Activated T-helper 9 cell treated with anti-CD3 and anti-CD28 coated beads, Interleukin-2, amount 50 U/mL, for 16 hours (primary cell): ENCODE measurements at regions not wholly inside any gene's neighbourhood (a gene's known extent, or its start where the extent isn't known, plus 50 kb on each side); places are given as distances from the start of the nearest gene placed in this dataset.

Experiments
- DNase-seq: peaks from one replicate; pipeline ENCODE4 v3.0.0-alpha.2; 2020; ENCODE audit warnings: low read depth

DNA sequence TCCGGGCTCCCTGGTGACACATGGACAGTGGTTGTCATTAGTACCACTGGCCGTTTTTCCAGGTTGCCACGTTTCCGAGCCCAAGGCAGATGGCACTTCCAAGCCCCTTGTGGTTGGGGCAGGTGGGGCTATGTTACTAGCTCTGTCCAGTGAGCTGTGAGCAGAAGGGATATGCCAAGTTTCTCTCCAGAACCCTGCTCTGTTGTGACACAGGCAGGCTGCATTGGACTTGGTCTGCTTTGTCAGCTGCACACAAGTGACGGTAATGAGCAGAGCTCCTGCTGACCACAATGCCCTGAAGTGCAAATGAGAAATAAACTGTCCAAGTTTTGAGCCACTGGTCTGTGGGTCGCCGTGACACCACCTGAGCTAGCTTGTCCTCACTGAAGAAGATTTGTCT, 118.8 kb downstream of the GYPC start:
- DNase-seq: no peak

DNA sequence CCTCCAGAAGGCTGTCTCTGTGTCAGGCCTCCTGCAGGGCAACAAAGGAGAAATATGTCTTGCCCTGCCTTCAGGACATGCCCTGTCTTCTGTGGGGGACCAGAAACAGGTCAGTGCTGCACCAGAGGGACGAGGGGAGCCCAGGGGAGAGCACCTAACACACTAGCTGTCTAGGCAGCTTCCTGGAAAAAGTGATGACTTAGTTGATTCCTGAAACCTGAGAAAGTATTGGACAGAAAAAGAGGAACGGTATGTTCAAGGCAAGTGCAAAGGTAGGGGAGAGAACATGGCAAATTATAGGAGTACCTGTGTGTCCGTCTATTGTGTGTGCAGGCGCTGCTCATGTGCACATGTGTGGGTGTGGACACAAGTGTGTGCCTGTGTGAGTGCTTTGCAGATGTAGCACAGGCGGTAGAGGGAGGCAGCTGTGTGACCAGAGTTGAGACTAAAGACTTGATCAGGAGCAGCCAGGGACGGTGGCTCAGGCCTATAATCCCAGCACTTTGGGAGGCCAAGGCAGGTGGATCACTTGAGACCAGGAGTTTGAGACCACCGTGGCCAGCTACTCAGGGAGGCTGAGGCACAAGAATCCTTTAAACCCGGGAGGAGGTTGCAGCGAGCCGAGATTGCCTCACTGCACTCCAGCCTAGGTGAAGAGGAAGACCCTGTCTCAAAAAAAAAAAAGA, 119.5 kb downstream of the GYPC start:
- DNase-seq: no peak

DNA sequence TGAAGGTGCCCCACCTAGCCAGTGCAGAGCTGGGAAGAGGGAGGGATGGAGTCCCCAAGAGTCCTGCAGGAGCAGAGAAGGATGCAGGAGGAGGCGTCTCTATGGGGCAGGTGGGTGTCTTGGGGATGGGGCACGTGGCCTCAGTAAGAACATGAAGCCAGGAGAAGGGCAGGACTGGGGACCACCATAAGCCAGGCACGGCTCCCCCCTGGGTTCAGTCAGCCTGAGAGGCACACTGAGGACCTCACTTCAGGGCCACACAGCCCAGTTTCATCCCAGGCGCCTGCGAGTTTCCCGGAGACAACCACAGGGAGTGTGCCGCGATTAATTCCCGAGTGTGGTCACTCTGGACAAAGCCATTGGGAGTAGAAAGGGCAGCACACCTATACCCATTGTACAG, 120.3 kb downstream of the GYPC start:
- no peak for DNase-seq

DNA sequence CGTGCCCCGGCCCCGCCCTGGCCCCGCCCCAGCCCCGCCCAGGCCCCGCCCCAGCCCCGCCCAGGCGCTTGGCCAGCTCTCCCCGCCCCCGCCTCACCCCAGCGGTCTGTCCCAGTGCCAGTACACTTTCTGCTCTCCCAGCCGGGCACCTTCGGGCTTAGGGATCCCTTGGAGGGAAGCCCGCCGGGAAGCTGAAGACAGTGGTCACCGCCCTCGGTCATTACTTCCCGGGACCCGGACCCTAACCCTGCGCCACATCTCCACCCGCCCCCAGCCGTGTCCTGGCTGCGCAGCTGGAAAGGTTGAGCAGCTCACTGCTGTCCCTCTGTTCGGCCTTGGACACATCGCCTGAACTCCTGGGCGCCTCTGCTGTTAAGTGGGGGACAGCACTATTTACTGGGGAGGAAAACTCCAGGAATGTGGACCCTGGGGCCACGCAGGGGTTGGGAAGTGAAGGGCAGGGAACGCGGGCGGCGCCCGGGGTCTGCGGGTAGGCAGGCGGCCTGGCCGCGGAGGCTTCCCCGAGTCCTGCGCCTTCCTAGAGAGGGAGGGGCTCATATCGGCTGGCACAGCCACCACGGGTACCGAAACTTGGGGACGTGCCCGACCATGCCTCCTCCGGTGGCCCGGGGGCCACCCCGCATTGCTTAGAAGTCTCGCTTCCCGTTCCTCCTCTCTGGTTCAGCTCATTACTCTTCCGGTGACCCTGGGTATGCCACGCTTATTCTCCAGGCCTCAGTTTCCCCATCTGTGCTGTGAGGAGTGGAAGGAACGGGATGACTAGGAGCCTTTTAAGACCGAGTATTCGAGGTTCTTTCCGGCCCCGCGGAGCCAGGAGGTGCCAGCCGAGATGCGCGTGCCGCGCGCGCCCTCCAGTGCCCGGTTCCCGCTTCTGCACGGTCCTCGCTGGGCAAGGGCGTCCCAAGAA, 121.0 kb downstream of the GYPC start:
- peak; percentile 69 for DNase-seq

GRCh38 chr2:126777620-126777978, 121.1 kb upstream of the TEX51 start:
- DNase-seq: no peak

GRCh38 chr2:126778561-126779501, 119.9 kb upstream of the TEX51 start:
- no peak for DNase-seq

- DNase-seq: no peak
Measured at GRCh38 chr2:126781206-126781605, 117.5 kb upstream of the TEX51 start.

GRCh38 chr2:126781806-126782205, 116.9 kb upstream of the TEX51 start:
- no peak for DNase-seq

DNA sequence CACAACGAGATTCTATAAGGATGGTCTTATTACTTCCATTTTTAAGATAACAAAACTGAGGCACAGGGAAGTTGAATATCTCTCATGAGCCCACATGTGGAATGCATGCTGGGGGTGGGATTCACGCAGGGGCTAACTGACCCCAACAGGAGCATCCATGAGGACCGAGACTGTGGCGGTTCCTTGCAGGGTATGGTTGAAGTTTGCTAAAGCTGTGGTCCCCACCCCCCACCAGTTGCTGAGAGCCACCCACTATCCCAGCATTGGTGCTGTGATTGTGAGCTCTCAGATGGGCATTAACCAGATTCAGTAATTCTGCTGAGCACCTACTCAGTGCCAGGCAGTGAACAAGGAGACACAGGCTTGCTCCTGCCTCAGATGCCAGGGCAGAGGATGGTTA, 116.0 kb upstream of the TEX51 start:
- no peak for DNase-seq

GRCh38 chr2:126783341-126783740, 115.3 kb upstream of the TEX51 start:
- no peak for DNase-seq

GRCh38 chr2:126784045-126784444, 114.6 kb upstream of the TEX51 start:
- no peak for DNase-seq

- no peak for DNase-seq
Measured at GRCh38 chr2:126784621-126785020, 114.1 kb upstream of the TEX51 start.

GRCh38 chr2:126785236-126785635, 113.5 kb upstream of the TEX51 start:
- no peak for DNase-seq

- no peak for DNase-seq
Measured at GRCh38 chr2:126785862-126786261, 112.8 kb upstream of the TEX51 start.

DNA sequence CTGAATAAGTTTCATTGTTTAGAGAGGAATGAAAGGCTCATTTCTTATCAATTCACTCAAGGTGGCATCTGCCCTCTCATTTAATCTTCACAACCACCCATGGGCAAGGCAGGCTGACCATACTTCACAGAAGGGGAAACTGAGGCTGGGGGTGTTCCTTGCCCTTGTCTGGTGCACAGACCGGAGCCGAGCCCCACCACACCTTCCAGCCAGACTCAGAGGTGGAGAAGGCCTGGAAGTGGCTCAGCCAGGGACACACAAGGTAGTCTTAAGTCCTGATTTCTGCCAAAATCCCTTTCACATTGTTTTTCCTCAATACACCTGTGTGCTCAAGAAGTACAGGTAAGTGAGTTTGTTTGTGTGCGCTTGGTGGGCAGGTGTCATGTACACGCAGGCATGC, 111.9 kb upstream of the TEX51 start:
- DNase-seq: no peak

- no peak for DNase-seq
Measured at GRCh38 chr2:126787289-126787688, 111.4 kb upstream of the TEX51 start.

DNA sequence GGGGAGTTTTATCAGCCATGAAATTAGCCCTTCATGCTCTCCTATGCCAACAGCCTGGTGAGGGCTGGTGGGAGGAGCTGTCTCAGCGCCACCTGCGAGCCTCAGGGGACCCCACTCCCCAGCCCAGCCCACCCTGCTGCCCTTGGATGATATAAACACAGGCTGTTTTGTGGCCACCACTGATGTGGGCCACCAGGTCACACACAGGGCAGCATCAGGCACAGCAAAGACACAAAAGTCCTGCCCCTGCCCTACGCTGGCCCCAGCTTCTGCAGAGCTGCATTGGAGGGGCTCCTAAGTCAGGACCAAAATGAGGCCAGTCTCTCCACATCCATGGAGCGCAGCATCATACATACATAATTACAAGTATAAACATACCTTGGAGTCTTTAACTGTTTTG, 110.6 kb upstream of the TEX51 start:
- DNase-seq: no peak

GRCh38 chr2:126788652-126789051, 110.0 kb upstream of the TEX51 start:
- no peak for DNase-seq

DNA sequence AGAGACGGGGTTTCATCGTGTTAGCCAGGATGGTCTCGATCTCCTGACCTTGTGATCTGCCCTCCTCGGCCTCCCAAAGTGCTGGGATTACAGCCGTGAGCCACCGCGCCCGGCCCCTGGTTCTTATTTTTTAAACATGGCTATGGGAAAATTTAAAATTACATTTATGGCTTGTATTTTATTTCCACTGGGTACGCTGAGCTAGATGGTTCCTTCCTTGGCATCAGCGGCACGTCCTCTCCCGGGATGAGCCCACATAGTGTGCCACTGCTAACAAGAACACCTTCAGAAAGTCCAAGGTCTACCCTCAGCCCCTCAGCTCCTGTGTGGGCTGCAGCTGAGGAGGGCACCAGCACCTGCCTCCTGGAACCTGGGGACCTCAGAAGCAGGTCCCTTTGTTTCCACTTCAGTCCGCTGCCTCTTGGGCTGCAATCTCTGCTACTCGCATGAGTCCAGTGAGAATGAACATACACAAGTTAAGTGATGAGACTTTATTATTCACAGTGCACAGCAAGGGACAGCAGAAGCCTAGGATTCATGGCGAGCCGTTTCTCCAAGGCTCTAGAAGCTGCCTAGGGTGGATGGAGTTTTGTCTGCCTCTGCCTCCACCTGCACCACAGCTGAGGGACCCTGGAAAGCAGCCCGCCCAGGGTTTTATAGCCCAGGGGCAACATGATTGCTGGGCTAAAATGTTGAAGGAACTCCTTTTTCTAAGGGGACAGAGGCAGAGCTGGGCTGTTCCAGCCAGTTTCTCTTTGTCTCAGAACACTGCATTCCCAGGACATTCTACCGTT, 107.5 kb upstream of the TEX51 start:
- no peak for DNase-seq

- DNase-seq: no peak
Measured at GRCh38 chr2:126792186-126792585, 106.5 kb upstream of the TEX51 start.

DNA sequence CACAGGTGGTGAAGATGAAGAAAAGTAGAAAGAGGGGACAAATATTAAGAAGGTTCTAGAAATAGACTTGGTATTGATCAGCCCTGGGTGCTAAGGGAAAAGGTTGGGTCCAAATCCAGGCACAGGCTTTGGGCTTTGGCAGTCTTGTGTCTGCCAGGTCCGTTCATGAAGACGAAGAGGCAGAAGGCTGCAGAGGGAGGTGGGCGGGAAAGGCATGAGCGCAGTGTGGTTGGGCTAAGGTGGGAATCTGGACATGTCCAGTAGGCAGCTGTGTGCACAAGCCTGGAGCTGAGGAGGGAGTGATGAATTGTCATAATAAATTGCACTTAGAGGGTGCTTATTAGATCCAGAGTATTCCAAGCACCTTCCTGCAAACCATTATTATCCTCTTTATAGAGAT, 105.7 kb upstream of the TEX51 start:
- DNase-seq: no peak
